ENCODE measurements at regions not wholly inside any gene's neighbourhood (a gene's known extent, or its start where the extent isn't known, plus 50 kb on each side); places are given as distances from the start of the nearest gene placed in this dataset.

GRCh38 chr7:28276298-28276697, 95.7 kb upstream of the JAZF1 start:
- no peak for TF ChIP-seq POLR2A (IDR thresholded peaks at IDR 0.05; ENCODE audit: low read length)
- no peak for TF ChIP-seq GATA1 (IDR thresholded peaks at IDR 0.05; ENCODE audit: low read depth, low read length)

Data from erythroblast (primary cell).